HG03342 (cell line): ENCODE measurements at regions not wholly inside any gene's neighbourhood (a gene's known extent, or its start where the extent isn't known, plus 50 kb on each side); places are given as distances from the start of the nearest gene placed in this dataset.
"Not testable (repeated sequence)": the region's sequence is repeated elsewhere in the genome, so short reads cannot be mapped to it uniquely, and the experiment has no call there.

Experiments used
- ATAC-seq: cut with Tn5 transposase; IDR thresholded peaks from one replicate; pipeline ENCODE4 v1.9.1; 2021; ENCODE audit warnings: mild to moderate bottlenecking, moderate library complexity; ENCODE audit not compliant: unreplicated experiment

- ATAC-seq = no peak
These were observed 178.9 kb downstream of the MMUT start for GRCh38 chr6:49284180-49284579.

GRCh38 chr6:49274809-49275769 lies 188.0 kb downstream of the MMUT start:
- not testable (repeated sequence) for ATAC-seq

GRCh38 chr6:49269190-49269589 lies 193.9 kb downstream of the MMUT start:
- no peak for ATAC-seq

- no peak for ATAC-seq
These were observed 198.1 kb downstream of the MMUT start for GRCh38 chr6:49264909-49265308.

GRCh38 chr6:49264496-49264895 lies 198.6 kb downstream of the MMUT start:
- ATAC-seq = no peak

GRCh38 chr6:49257549-49257948 lies 205.5 kb downstream of the MMUT start:
- no peak for ATAC-seq

- ATAC-seq = no peak
These were observed 207.7 kb downstream of the MMUT start for GRCh38 chr6:49255335-49255734.

- ATAC-seq = no peak
These were observed 210.2 kb downstream of the MMUT start for GRCh38 chr6:49252901-49253300.

GRCh38 chr6:49233483-49233882 lies 229.6 kb downstream of the MMUT start:
- ATAC-seq = no peak

- no peak for ATAC-seq
These were observed 237.6 kb downstream of the MMUT start for GRCh38 chr6:49225471-49225870.

GRCh38 chr6:49220293-49220692 lies 242.8 kb downstream of the MMUT start:
- ATAC-seq = no peak

GRCh38 chr6:49205526-49205925 lies 257.5 kb downstream of the MMUT start:
- no peak for ATAC-seq

GRCh38 chr6:49202924-49203536 lies 260.0 kb downstream of the MMUT start:
- no peak for ATAC-seq

- ATAC-seq = no peak
These were observed 265.0 kb downstream of the MMUT start for GRCh38 chr6:49198015-49198414.

- ATAC-seq = not testable (repeated sequence)
These were observed 300.7 kb downstream of the MMUT start for GRCh38 chr6:49162379-49162778.

- ATAC-seq = no peak
These were observed 307.7 kb downstream of the MMUT start for GRCh38 chr6:49155316-49155715.

- ATAC-seq = no peak
These were observed 311.1 kb downstream of the MMUT start for GRCh38 chr6:49151957-49152356.

- no peak for ATAC-seq
These were observed 311.6 kb downstream of the MMUT start for GRCh38 chr6:49151461-49151860.

GRCh38 chr6:49151033-49151432 lies 312.0 kb downstream of the MMUT start:
- ATAC-seq = no peak

GRCh38 chr6:49145280-49145679 lies 317.8 kb downstream of the MMUT start:
- ATAC-seq = no peak

GRCh38 chr6:49142421-49143151 lies 320.5 kb downstream of the MMUT start:
- ATAC-seq = no peak

GRCh38 chr6:49121970-49122369 lies 341.1 kb downstream of the MMUT start:
- ATAC-seq = no peak
